Neural progenitor cell (in vitro differentiated cells): ENCODE measurements at regions not wholly inside any gene's neighbourhood (a gene's known extent, or its start where the extent isn't known, plus 50 kb on each side); places are given as distances from the start of the nearest gene placed in this dataset.
"Not testable (repeated sequence)": the region's sequence is repeated elsewhere in the genome, so short reads cannot be mapped to it uniquely, and the experiment has no call there.

ENCODE experiments used
- EZH2 ChIP-seq: fragments of 200-600 bp; sonication (generic); IDR thresholded peaks from 2 replicates; pipeline ENCODE4 v1.6.1; 2017; ENCODE audit warnings: antibody characterized with exemption, mild to moderate bottlenecking, moderate library complexity
- EZH2phosphoT487 ChIP-seq: fragments of 200-600 bp; sonication (generic); IDR thresholded peaks from 2 replicates; pipeline ENCODE4 v1.6.1; 2017; ENCODE audit warnings: antibody characterized with exemption
- TF ChIP-seq, protein P1 (sequence below): fragments of 200-600 bp; sonication (generic); IDR thresholded peaks from 2 replicates; pipeline ENCODE4 v1.5.1; 2017; ENCODE audit warnings: antibody characterized with exemption, mild to moderate bottlenecking

DNA sequence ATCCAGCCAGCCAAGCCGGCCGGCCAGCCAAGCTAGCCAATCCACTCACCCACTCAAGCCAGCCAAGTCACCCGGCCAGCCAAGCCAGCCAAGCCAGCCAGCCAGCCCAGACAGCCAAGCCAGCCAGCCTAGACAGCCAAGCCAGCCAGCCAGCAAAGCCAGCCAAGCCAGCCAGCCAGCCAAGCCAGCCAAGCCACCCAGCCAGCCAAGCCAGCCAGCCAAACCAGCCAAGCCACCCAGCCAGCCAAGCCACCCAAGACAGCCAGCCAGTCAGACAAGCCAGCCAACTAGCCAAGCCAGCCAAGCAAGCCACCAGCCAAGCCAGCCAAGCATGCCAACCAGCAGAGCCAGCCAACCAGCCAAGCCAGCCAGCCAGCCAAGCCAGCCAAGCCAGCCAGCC, 322.7 kb upstream of the PLGLB2 start:
- TF ChIP-seq EZH2, EZH2phosphoT487: not testable (repeated sequence)
- TF ChIP-seq, protein P1, sequence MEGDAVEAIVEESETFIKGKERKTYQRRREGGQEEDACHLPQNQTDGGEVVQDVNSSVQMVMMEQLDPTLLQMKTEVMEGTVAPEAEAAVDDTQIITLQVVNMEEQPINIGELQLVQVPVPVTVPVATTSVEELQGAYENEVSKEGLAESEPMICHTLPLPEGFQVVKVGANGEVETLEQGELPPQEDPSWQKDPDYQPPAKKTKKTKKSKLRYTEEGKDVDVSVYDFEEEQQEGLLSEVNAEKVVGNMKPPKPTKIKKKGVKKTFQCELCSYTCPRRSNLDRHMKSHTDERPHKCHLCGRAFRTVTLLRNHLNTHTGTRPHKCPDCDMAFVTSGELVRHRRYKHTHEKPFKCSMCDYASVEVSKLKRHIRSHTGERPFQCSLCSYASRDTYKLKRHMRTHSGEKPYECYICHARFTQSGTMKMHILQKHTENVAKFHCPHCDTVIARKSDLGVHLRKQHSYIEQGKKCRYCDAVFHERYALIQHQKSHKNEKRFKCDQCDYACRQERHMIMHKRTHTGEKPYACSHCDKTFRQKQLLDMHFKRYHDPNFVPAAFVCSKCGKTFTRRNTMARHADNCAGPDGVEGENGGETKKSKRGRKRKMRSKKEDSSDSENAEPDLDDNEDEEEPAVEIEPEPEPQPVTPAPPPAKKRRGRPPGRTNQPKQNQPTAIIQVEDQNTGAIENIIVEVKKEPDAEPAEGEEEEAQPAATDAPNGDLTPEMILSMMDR: not testable (repeated sequence)
